GM18951 (cell line): ENCODE measurements at regions not wholly inside any gene's neighbourhood (a gene's known extent, or its start where the extent isn't known, plus 50 kb on each side); places are given as distances from the start of the nearest gene placed in this dataset.
"Not testable (repeated sequence)": the region's sequence is repeated elsewhere in the genome, so short reads cannot be mapped to it uniquely, and the experiment has no call there.

ENCODE experiments used
- POLR2A ChIP-seq: IDR thresholded peaks from 4 replicates; pipeline ENCODE4 v1.6.1; 2011; ENCODE audit warnings: mild to moderate bottlenecking; ENCODE audit not compliant: insufficient read length, insufficient read depth; ENCODE audit errors: extremely low read depth
- in situ Hi-C: fragments of 300-500 bp; cut with MboI; formaldehyde crosslinking; loops from one replicate; pipeline ENCODE4 v1.12.0; 2022; ENCODE audit warnings: low sequenced_read_pairs, mixed read lengths, inconsistent platforms; ENCODE audit not compliant: unreplicated experiment

GRCh38 chr17:71099003-71099714, 929.8 kb downstream of the KCNJ2 start:
- in situ Hi-C loops, result no loop called here
- no peak for TF ChIP-seq POLR2A

- no peak for TF ChIP-seq POLR2A
- in situ Hi-C loops, result no loop called here
Measured at GRCh38 chr17:71102777-71103176, 933.4 kb downstream of the KCNJ2 start.

GRCh38 chr17:71104225-71104624, 934.9 kb downstream of the KCNJ2 start:
- TF ChIP-seq POLR2A, result no peak
- in situ Hi-C loops, result no loop called here

GRCh38 chr17:71106056-71106455, 936.7 kb downstream of the KCNJ2 start:
- in situ Hi-C loops, result not testable (repeated sequence)

- in situ Hi-C loops, result no loop called here
- TF ChIP-seq POLR2A, result no peak
Measured at GRCh38 chr17:71107136-71107535, 937.8 kb downstream of the KCNJ2 start.

GRCh38 chr17:71109697-71110096, 940.4 kb downstream of the KCNJ2 start:
- in situ Hi-C loops, result no loop called here
- TF ChIP-seq POLR2A, result no peak

- TF ChIP-seq POLR2A, result no peak
- in situ Hi-C loops, result no loop called here
Measured at GRCh38 chr17:71110326-71110725, 941.0 kb downstream of the KCNJ2 start.

- TF ChIP-seq POLR2A, result no peak
Measured at GRCh38 chr17:71111460-71111859, 942.1 kb downstream of the KCNJ2 start.

GRCh38 chr17:71111934-71112333, 942.6 kb downstream of the KCNJ2 start:
- in situ Hi-C loops, result no loop called here
- TF ChIP-seq POLR2A, result no peak

More at GRCh38 chr17:71111460-71111859, 942.1 kb downstream of the KCNJ2 start:
- in situ Hi-C loops, result no loop called here

GRCh38 chr17:71113347-71113746, 944.0 kb downstream of the KCNJ2 start:
- in situ Hi-C loops, result no loop called here
- no peak for TF ChIP-seq POLR2A

- in situ Hi-C loops, result no loop called here
Measured at GRCh38 chr17:71114911-71115668, 945.8 kb downstream of the KCNJ2 start.

GRCh38 chr17:71115669-71115972, 946.3 kb downstream of the KCNJ2 start:
- in situ Hi-C loops, result no loop called here
- TF ChIP-seq POLR2A, result no peak

More at GRCh38 chr17:71114911-71115668, 945.8 kb downstream of the KCNJ2 start:
- no peak for TF ChIP-seq POLR2A

- no peak for TF ChIP-seq POLR2A
- in situ Hi-C loops, result no loop called here
Measured at GRCh38 chr17:71117466-71117865, 948.1 kb downstream of the KCNJ2 start.

GRCh38 chr17:71118039-71118438, 948.7 kb downstream of the KCNJ2 start:
- in situ Hi-C loops, result no loop called here
- TF ChIP-seq POLR2A, result no peak
